Mammary epithelial cell (primary cell): ENCODE measurements at regions not wholly inside any gene's neighbourhood (a gene's known extent, or its start where the extent isn't known, plus 50 kb on each side); places are given as distances from the start of the nearest gene placed in this dataset.

Source experiments
- CTCF ChIP-seq, 2 donors: IDR thresholded peaks in 1 of 2; conservative IDR thresholded peaks in 1 of 2; 2 replicates each; pipeline ENCODE4 v1.5.1; 2011 to 2012; ENCODE audit warnings: inconsistent platforms in 2 of 2, low read length in 2 of 2, mild to moderate bottlenecking in 2 of 2, control low read depth in 1 of 2, low read depth in 1 of 2; ENCODE audit not compliant: insufficient read depth in 1 of 2; ENCODE audit errors: extremely low read depth in 1 of 2
- EZH2 ChIP-seq: IDR thresholded peaks from 2 replicates; pipeline ENCODE4 v1.6.1; 2012; ENCODE audit warnings: low read length, inconsistent platforms, borderline replicate concordance

GRCh38 chr5:166427211-166427610, 1864.2 kb upstream of the WWC1 start:
- no peak for TF ChIP-seq CTCF (conservative IDR thresholded peaks at IDR 0.05 in 1 of 2, IDR thresholded peaks at IDR 0.05 in 1 of 2; ENCODE audit: extremely low read depth in 1 of 2, insufficient read depth in 1 of 2, low read depth in 1 of 2, low read length in 2 of 2)
- no peak for TF ChIP-seq EZH2
